Ovary (tissue), 3 donors: ENCODE measurements at regions not wholly inside any gene's neighbourhood (a gene's known extent, or its start where the extent isn't known, plus 50 kb on each side); places are given as distances from the start of the nearest gene placed in this dataset.
"Not testable (repeated sequence)": the region's sequence is repeated elsewhere in the genome, so short reads cannot be mapped to it uniquely, and the experiment has no call there.

Experiments
- CTCF ChIP-seq, 3 donors: fragments of 450-650 bp in 2 of 3; fragments of 200-600 bp in 1 of 3; IDR thresholded peaks; one replicate each; pipeline versions ENCODE4 v1.5.1 to v1.8.0; 2016 to 2022; ENCODE audit warnings: antibody characterized with exemption in 3 of 3, mild to moderate bottlenecking in 1 of 3
- POLR2A ChIP-seq: fragments of 450-650 bp; IDR thresholded peaks from one replicate; pipeline ENCODE4 v1.6.1; 2017; ENCODE audit warnings: antibody characterized with exemption, mild to moderate bottlenecking, moderate library complexity
- donor health status: DM: no; HTN: no; CAD: no.

GRCh38 chr6:80783271-80783670 is 676.8 kb downstream of the BCKDHB start:
- TF ChIP-seq POLR2A; CTCF (IDR thresholded peaks at IDR 0.05): not testable (repeated sequence)
